Upper lobe of left lung (tissue), 4 donors: ENCODE measurements at regions not wholly inside any gene's neighbourhood (a gene's known extent, or its start where the extent isn't known, plus 50 kb on each side); places are given as distances from the start of the nearest gene placed in this dataset.

ENCODE experiments used
- POLR2A ChIP-seq, 4 donors: fragments of 450-650 bp; IDR thresholded peaks; one replicate each; pipeline ENCODE4 v1.5.1; 2016 to 2017; ENCODE audit warnings: antibody characterized with exemption in 4 of 4, mild to moderate bottlenecking in 2 of 4
- POLR2AphosphoS5 ChIP-seq, 2 donors: sonication (generic); formaldehyde crosslinking; IDR thresholded peaks; one replicate each; pipeline ENCODE4 v1.5.1; 2017; ENCODE audit warnings: antibody characterized with exemption in 2 of 2
- TF ChIP-seq, protein P1 (sequence below), 6 experiments: fragments of 450-650 bp in 4 of 6; fragments of 200-600 bp in 2 of 6; sonication (generic) in 2 of 6; IDR thresholded peaks; one replicate each; pipeline ENCODE4 v1.5.1; 2016 to 2019; ENCODE audit warnings: antibody characterized with exemption in 6 of 6

DNA sequence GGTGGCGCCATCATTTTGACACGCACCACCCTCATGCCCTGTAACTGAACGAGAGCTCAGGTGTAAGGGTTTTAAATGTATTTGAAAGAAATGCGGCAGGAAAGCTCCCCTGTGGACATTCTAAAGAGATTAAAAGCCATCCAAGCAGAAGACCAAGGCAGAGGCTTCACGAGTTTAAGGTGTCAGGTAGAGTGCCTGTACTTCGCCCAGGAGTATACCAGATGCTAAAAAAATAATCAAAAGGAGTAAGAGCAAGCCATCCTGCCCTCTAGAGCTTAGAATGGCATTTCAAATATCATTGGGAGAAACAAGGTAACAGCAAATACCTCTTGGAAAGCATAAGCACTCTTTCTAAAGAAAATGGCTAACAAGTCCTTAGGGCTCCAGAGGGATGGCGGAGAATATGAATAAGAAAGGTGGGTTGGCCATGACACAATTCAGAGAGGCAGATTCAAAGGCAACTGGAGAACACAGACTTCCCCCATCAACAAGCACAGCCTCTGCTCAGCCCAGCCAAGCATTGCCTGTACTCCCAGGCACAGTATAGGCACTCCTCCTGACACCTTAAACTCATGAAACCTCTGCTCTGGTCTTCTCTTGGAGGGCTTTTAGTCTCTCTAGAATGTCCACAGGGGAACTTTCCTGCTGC is 447.6 kb downstream of the SUCLA2 start:
- TF ChIP-seq, protein P1, sequence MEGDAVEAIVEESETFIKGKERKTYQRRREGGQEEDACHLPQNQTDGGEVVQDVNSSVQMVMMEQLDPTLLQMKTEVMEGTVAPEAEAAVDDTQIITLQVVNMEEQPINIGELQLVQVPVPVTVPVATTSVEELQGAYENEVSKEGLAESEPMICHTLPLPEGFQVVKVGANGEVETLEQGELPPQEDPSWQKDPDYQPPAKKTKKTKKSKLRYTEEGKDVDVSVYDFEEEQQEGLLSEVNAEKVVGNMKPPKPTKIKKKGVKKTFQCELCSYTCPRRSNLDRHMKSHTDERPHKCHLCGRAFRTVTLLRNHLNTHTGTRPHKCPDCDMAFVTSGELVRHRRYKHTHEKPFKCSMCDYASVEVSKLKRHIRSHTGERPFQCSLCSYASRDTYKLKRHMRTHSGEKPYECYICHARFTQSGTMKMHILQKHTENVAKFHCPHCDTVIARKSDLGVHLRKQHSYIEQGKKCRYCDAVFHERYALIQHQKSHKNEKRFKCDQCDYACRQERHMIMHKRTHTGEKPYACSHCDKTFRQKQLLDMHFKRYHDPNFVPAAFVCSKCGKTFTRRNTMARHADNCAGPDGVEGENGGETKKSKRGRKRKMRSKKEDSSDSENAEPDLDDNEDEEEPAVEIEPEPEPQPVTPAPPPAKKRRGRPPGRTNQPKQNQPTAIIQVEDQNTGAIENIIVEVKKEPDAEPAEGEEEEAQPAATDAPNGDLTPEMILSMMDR (IDR thresholded peaks at IDR 0.05) = no peak
- TF ChIP-seq POLR2A (IDR thresholded peaks at IDR 0.05) (no peak), POLR2AphosphoS5 (IDR thresholded peaks at IDR 0.05) (no peak)
